NB4 (cell line): ENCODE measurements at regions not wholly inside any gene's neighbourhood (a gene's known extent, or its start where the extent isn't known, plus 50 kb on each side); places are given as distances from the start of the nearest gene placed in this dataset.

Experiments used
- MAX ChIP-seq: IDR thresholded peaks from 2 replicates; pipeline ENCODE4 v1.6.1; 2011; ENCODE audit warnings: low read depth, low read length
- MYC ChIP-seq: IDR thresholded peaks from 2 replicates; pipeline ENCODE4 v1.6.1; 2011; ENCODE audit warnings: low read depth, low read length
- POLR2A ChIP-seq: IDR thresholded peaks from 2 replicates; pipeline ENCODE4 v1.6.1; 2011; ENCODE audit warnings: mild to moderate bottlenecking; ENCODE audit not compliant: insufficient read length; ENCODE audit errors: extremely low read depth
- TF ChIP-seq, protein P1 (sequence below): IDR thresholded peaks from one replicate; pipeline ENCODE4 v1.5.1; 2012; ENCODE audit warnings: low read depth, low read length

DNA sequence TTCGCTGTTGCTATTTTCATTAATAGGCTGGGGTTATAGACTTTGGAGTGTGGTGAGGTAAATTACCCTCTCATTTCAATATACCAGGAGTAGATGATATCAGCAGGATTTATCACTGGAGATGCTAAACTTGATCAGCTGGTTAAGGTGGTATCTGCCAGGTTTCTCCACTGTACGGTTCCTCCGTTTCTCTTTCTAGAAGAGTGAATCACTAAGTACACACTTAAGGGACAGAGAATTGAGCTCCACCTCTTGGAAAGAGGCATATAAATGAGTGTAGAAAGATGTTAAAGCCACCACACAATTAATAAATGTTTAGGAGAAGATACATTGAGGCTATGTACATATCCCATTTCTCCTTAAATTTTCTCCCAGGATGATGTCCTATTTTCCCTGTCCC is 277.4 kb upstream of the GRIP1 start:
- TF ChIP-seq, protein P1, sequence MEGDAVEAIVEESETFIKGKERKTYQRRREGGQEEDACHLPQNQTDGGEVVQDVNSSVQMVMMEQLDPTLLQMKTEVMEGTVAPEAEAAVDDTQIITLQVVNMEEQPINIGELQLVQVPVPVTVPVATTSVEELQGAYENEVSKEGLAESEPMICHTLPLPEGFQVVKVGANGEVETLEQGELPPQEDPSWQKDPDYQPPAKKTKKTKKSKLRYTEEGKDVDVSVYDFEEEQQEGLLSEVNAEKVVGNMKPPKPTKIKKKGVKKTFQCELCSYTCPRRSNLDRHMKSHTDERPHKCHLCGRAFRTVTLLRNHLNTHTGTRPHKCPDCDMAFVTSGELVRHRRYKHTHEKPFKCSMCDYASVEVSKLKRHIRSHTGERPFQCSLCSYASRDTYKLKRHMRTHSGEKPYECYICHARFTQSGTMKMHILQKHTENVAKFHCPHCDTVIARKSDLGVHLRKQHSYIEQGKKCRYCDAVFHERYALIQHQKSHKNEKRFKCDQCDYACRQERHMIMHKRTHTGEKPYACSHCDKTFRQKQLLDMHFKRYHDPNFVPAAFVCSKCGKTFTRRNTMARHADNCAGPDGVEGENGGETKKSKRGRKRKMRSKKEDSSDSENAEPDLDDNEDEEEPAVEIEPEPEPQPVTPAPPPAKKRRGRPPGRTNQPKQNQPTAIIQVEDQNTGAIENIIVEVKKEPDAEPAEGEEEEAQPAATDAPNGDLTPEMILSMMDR = no peak
- TF ChIP-seq POLR2A (no peak), MAX (no peak), MYC (no peak)
